Vagina (tissue), 2 donors: ENCODE measurements at regions not wholly inside any gene's neighbourhood (a gene's known extent, or its start where the extent isn't known, plus 50 kb on each side); places are given as distances from the start of the nearest gene placed in this dataset.

Source experiments
- DNase-seq, 2 donors: peaks; one replicate each; pipeline ENCODE4 v3.0.0-alpha.2; 2017; ENCODE audit errors: extremely low spot score in 2 of 2
- H3K27ac ChIP-seq: fragments of 200-600 bp; sonication (generic); one replicate; pipeline ENCODE4 v1.5.1; 2019
- H3K27me3 ChIP-seq: fragments of 200-600 bp; sonication (generic); one replicate; pipeline ENCODE4 v1.5.1; 2019
- H3K36me3 ChIP-seq, 2 donors: fragments of 200-600 bp; sonication (generic); one replicate each; pipeline ENCODE4 v1.5.1; 2017 to 2019
- H3K4me1 ChIP-seq: fragments of 200-600 bp; sonication (generic); one replicate; pipeline ENCODE4 v1.5.1; 2019
- H3K4me3 ChIP-seq, 2 donors: fragments of 200-600 bp; sonication (generic); 1 replicate in 1 of 2; 2 replicates in 1 of 2; pipeline ENCODE4 v1.5.1; 2016 to 2019
- H3K9me3 ChIP-seq: fragments of 200-600 bp; sonication (generic); one replicate; pipeline ENCODE4 v1.5.1; 2019
- POLR2A ChIP-seq, 2 donors: fragments of 450-650 bp; IDR thresholded peaks; one replicate each; pipeline ENCODE4 v1.6.1; 2017; ENCODE audit warnings: antibody characterized with exemption in 2 of 2, mild to moderate bottlenecking in 2 of 2, moderate library complexity in 2 of 2
- POLR2AphosphoS5 ChIP-seq, 2 donors: sonication (generic); formaldehyde crosslinking; IDR thresholded peaks; one replicate each; pipeline ENCODE4 v1.9.0; 2017; ENCODE audit warnings: antibody characterized with exemption in 2 of 2, mild to moderate bottlenecking in 2 of 2, low read depth in 1 of 2; ENCODE audit not compliant: insufficient read depth in 1 of 2
- intact Hi-C: fragments of 100-400 bp; cut with DNase I; formaldehyde crosslinking; loops from one replicate; pipeline ENCODE4 v1.15.1; 2023
- TF ChIP-seq, protein P1 (sequence below), 3 experiments: fragments of 450-650 bp in 2 of 3; fragments of 200-600 bp in 1 of 3; sonication (generic) in 1 of 3; IDR thresholded peaks; one replicate each; pipeline ENCODE4 v1.5.1; 2017 to 2019; ENCODE audit warnings: antibody characterized with exemption in 3 of 3, mild to moderate bottlenecking in 2 of 3, moderate library complexity in 2 of 3

DNA sequence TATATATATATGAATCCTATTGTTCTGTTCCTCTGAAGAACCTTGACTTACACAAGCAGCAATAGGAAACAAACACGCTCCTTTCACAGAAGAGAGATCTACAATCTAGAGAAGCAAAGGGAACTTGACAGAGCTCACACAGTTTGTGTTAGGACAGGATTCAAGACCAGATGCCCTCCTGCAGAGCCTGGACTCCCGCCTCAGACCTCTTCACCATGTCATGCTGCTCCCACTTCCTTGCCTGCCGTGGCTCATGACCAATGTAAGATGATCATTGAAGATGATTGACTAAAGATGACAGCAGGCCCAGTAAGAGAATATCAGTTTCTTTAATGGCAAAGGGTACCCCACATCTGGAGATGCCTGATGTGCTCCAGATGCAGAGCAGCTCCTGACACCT is 111.2 kb upstream of the AGAP1 start:
- intact Hi-C loops: no loop called here
- no peak for DNase-seq
- TF ChIP-seq, protein P1, sequence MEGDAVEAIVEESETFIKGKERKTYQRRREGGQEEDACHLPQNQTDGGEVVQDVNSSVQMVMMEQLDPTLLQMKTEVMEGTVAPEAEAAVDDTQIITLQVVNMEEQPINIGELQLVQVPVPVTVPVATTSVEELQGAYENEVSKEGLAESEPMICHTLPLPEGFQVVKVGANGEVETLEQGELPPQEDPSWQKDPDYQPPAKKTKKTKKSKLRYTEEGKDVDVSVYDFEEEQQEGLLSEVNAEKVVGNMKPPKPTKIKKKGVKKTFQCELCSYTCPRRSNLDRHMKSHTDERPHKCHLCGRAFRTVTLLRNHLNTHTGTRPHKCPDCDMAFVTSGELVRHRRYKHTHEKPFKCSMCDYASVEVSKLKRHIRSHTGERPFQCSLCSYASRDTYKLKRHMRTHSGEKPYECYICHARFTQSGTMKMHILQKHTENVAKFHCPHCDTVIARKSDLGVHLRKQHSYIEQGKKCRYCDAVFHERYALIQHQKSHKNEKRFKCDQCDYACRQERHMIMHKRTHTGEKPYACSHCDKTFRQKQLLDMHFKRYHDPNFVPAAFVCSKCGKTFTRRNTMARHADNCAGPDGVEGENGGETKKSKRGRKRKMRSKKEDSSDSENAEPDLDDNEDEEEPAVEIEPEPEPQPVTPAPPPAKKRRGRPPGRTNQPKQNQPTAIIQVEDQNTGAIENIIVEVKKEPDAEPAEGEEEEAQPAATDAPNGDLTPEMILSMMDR (IDR thresholded peaks at IDR 0.05): no peak
- TF ChIP-seq POLR2AphosphoS5 (IDR thresholded peaks at IDR 0.05; ENCODE audit: insufficient read depth in 1 of 2, low read depth in 1 of 2) (no peak), POLR2A (IDR thresholded peaks at IDR 0.05) (no peak)
- H3K27me3 ChIP-seq: no peaks in the 10 kb centered on the region
- H3K36me3 ChIP-seq: no peaks in the 10 kb centered on the region
- no peaks in the 10 kb centered on the region for H3K4me1 ChIP-seq
- H3K27ac ChIP-seq: no peak overlapping the region
- H3K9me3 ChIP-seq: no peaks in the 10 kb centered on the region
- no peak overlapping the region for H3K4me3 ChIP-seq

DNA sequence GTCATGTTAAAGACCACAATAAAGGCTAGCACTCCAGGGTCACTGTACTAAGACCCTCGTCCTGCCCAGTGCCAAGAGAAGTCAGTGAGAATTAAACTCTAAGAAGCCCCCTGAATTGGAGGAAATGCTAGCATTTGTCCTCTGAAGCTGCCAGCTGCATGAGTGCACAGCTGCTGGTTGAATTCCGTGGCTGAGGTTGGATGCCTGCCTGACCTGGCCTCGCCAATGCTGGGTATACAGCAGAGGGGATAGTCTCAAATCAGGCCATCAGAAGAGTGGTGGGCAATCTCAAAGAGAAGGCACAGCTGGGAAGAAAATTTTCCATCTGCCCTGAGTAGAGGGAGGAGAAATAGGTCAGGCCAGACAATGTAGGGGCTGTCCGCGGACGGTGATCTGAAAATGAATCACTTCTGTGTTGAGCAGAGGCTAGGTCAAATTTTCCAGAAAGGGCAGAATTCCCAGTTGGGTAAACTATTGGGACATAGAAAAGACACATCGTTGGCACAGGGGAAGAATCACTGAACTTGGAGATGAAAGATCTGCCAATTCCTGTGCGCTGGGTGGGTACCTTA is 110.5 kb upstream of the AGAP1 start:
- no peaks in the 10 kb centered on the region for H3K9me3 ChIP-seq
- H3K27ac ChIP-seq: no peak overlapping the region
- DNase-seq: no peak
- no peak for TF ChIP-seq POLR2A (IDR thresholded peaks at IDR 0.05)
- TF ChIP-seq POLR2AphosphoS5 (IDR thresholded peaks at IDR 0.05; ENCODE audit: insufficient read depth in 1 of 2, low read depth in 1 of 2): no peak
- TF ChIP-seq, protein P1 (IDR thresholded peaks at IDR 0.05): no peak
- no peaks in the 10 kb centered on the region for H3K36me3 ChIP-seq
- H3K4me3 ChIP-seq: no peak overlapping the region
- H3K27me3 ChIP-seq: no peaks in the 10 kb centered on the region
- H3K4me1 ChIP-seq: no peaks in the 10 kb centered on the region
- intact Hi-C loops: no loop called here

DNA sequence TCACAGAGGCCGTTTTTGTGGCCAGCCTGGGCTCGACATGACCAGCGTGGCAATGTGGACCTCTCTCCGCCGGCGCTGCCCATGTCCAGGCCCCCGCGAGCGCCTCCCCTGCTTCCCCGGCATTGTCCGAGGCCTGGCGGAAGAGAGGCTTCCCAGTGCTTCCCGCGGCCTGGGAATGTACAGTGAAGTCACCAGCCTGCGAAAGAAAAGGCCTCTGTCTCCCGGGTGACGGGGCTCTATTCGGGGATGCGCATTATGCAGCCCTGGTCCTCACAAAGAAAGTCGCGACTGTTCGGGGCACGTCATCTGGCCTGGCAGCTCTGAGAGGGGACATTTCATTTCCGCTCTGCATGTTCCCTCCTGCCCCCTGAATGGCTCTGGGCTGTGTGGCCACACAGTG is 109.2 kb upstream of the AGAP1 start:
- H3K27ac ChIP-seq: no peak overlapping the region
- intact Hi-C loops: no loop called here
- TF ChIP-seq, protein P1 (IDR thresholded peaks at IDR 0.05): no peak
- TF ChIP-seq POLR2AphosphoS5 (IDR thresholded peaks at IDR 0.05; ENCODE audit: insufficient read depth in 1 of 2, low read depth in 1 of 2) (no peak), POLR2A (IDR thresholded peaks at IDR 0.05) (no peak)
- no peaks in the 10 kb centered on the region for H3K9me3 ChIP-seq
- H3K36me3 ChIP-seq: no peaks in the 10 kb centered on the region
- no peak overlapping the region for H3K4me3 ChIP-seq
- H3K27me3 ChIP-seq: no peaks in the 10 kb centered on the region
- no peak for DNase-seq
- H3K4me1 ChIP-seq: no peaks in the 10 kb centered on the region

DNA sequence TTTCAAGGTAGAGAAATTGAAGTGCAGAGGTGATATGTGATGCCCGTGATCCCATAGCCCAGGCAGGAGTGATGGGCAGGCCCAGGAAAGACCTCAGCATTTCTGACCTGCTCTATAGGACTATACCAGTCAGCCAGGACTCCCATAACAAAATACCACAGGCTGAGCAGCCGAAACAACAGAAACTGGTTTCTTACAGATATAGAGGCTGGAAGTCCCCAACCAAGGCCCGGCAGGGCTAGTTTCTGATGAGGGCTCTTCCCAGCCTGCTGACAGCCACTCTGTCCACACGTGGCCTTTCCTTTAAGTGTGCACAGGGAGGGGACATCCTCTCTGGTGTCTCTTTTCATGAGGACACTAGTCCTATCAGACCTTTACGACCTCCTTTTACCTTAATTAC is 104.2 kb upstream of the AGAP1 start:
- no peak overlapping the region for H3K27ac ChIP-seq
- no peaks in the 10 kb centered on the region for H3K9me3 ChIP-seq
- H3K4me1 ChIP-seq: no peaks in the 10 kb centered on the region
- intact Hi-C loops: no loop called here
- no peak for TF ChIP-seq POLR2AphosphoS5 (IDR thresholded peaks at IDR 0.05; ENCODE audit: insufficient read depth in 1 of 2, low read depth in 1 of 2)
- no peak for TF ChIP-seq POLR2A (IDR thresholded peaks at IDR 0.05)
- TF ChIP-seq, protein P1 (IDR thresholded peaks at IDR 0.05): no peak
- DNase-seq: no peak
- H3K27me3 ChIP-seq: no peaks in the 10 kb centered on the region
- H3K4me3 ChIP-seq: no peak overlapping the region
- no peaks in the 10 kb centered on the region for H3K36me3 ChIP-seq

DNA sequence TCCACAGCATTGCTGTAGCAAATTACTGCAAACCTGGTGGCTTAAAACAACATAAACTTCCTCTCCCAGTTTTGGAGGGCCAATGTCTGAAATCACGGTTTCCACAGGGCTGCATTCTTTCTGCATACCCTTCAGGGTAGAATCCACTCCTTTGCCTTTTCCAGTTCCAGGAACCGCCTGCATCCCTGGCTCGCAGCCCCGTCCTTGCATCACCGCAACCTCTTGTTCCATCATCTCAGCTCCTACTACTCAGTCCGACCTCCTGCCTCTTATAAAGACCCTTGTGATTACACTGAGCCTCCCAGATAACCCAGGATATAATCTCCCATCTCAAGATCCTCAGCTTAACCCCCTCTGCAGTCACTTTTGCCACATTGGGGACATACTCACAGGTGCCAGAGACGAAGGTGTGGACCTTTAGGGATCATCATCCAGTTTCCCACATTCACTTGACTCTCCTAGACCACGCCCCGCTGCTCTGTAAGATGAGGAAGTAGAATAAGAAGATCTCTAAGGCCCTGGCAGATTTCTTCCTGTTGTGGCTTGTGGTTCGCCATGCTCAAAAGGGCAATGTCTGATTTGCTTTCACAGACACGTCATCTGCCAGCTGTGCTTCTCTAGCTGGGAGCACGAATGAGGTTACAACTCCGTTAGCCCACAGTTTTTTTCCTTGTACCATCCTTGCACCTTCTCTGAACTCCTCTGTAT is 103.6 kb upstream of the AGAP1 start:
- no peak for TF ChIP-seq POLR2A (IDR thresholded peaks at IDR 0.05)
- TF ChIP-seq, protein P1 (IDR thresholded peaks at IDR 0.05): no peak
- TF ChIP-seq POLR2AphosphoS5 (IDR thresholded peaks at IDR 0.05; ENCODE audit: insufficient read depth in 1 of 2, low read depth in 1 of 2): no peak
- Histone ChIP-seq H3K4me1 (no peaks in the 10 kb centered on the region), H3K9me3 (no peaks in the 10 kb centered on the region), H3K27ac (no peak overlapping the region), H3K27me3 (no peaks in the 10 kb centered on the region), H3K4me3 (no peak overlapping the region), H3K36me3 (no peaks in the 10 kb centered on the region)
- intact Hi-C loops: no loop called here
- no peak for DNase-seq
